ENCODE measurements at regions not wholly inside any gene's neighbourhood (a gene's known extent, or its start where the extent isn't known, plus 50 kb on each side); places are given as distances from the start of the nearest gene placed in this dataset.

GRCh38 chr3:147941969-147942368, 532.8 kb downstream of the ZIC1 start:
- DNase-seq, result peak; percentile 44

DNA sequence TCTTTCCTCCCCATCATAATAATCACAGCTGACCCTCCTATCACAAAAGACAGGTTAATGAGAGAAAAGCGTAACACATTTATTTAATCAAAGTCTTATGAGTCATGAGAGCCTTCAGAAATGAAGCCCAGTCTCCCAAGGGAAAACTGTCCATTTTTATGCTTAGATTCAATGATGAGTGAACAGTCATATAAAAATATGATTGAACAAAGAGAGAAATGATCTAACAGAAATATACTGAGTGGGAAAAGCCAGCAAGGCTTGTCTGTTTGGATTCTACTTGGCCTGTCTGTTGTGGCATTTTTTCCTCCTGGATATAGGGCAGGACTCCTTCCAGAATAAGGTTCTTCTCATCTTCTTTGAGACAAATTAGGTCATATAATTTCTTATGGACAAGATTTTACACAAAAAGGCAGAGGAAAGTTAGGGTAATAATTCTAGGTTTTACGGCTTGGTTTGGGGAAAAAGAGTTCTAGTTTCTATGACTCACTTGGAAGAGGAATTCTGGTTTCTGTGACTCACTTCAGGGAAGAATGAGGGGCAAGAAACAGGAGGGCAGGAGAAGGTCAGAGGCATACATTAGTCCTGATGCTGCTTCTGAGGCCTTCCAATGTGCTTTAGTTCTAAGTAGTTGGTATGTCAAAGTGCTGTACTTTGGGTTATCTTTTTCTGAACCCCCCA, 534.2 kb downstream of the ZIC1 start:
- DNase-seq, result no peak

- DNase-seq, result peak; percentile 70
These were observed 536.9 kb downstream of the ZIC1 start for GRCh38 chr3:147945968-147946519.

DNA sequence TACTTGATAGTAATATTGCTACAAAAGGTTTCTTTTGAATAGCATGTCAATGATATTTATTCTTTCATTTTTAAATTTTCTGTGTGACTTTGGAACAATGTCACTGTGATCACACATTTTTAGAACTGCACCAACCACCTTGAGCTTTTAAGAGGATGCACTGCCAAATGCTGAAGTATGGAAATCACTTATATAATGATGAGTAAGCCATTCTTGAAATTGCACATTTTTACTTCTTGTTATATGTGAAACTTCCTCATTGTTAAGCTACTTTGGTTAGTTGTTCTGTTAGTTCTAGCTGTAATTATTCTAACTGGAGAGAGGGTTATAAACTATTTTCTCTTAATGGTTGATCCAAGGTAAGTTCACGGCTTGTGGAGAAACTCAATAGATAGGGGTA, 547.5 kb downstream of the ZIC1 start:
- no peak for DNase-seq

GRCh38 chr3:147958754-147959153, 549.6 kb downstream of the ZIC1 start:
- no peak for DNase-seq

GRCh38 chr3:147960786-147961185, 551.6 kb downstream of the ZIC1 start:
- DNase-seq, result no peak

DNA sequence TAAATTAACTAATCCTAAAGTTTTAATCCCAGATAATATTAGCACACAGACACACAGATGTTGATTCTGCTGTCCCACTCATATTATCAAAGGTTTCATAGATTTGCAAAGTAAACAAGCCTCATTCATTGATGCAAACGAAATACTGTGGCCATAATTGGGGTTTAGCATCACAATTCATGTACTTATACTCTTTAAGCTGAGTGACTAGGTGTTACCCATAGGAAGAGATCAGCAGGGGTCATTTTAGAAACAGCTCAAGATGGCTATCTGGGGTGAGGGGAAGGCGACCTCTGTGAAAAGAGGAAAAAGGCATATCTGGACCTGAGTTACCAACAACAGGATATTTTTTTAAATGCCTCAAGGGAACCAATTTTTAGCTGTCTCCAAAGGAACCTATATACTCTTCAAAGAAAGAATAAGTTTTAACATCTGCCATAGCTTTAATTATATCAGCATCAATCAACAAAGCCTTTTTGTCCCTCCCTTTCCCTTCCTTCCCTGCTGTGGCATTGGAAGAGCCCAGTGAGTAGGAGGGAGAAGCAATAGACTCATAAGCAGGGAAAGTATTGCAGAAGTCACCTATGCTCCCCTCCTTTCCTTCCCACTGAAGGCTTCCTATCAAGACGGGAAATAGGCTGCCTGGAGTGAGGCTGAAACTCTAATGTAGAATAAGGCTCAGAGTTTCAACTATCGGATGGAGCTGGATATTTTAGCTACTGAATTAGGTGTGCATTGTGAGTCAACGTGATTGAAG, 553.4 kb downstream of the ZIC1 start:
- no peak for DNase-seq

- DNase-seq, result no peak
These were observed 554.5 kb downstream of the ZIC1 start for GRCh38 chr3:147963711-147964110.

DNA sequence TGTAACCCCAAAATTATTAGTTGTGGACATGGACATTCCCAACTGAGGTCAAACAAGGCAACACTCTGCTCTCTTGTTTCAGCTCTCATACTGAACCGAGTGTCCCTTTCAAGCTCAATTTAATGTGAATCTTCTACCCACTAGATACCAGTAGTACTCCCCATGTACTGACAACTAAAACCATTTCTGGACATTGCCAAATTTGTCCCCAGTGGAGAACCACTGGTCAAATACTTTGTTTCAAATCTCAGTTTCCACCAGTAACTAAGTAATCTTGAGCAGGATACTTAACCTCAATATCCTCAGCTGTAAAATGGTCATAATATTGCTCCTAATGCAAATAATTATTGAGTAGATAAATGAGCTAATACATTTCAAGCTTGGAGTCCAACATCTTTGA, 566.0 kb downstream of the ZIC1 start:
- no peak for DNase-seq

DNA sequence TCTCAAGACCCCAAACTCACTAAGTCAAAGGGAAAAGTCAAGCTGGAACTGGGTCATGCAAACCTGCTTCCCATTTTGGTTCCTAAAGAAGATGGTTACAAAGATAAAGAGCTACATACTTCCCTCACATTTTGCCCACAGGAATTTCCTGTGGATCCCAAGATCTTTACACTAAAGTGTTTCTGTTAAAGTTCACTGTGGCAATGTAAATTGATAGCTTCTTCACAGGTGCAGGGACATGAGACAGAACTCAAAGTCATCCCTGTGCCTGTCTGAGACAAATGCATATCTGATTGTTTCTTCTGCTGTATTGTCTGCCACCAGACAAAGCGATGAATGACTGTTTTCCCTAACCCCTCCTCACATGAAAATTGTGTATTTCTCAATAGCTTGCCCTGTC, 567.8 kb downstream of the ZIC1 start:
- DNase-seq, result no peak

GRCh38 chr3:147987549-147987948, 578.4 kb downstream of the ZIC1 start:
- no peak for DNase-seq

DNA sequence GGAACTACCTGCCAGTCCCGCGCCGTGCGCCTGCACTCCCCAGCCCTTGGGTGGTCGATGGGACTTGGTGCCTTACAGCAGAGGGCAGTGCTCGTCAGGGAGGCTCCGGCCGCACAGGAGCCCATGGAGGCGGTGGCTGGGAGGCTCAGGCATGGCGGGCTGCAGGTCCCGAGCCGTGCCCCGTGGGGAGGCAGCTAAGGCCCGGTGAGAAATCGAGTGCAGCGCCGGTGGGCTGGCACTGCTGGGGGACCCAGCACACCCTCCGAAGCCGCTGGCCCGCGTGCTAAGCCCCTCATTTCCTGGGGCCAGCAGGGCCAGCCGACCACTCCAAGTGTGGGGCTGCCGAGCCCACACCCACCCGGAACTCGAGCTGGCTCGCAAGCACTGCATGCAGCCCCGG, 580.2 kb downstream of the ZIC1 start:
- no peak for DNase-seq

DNA sequence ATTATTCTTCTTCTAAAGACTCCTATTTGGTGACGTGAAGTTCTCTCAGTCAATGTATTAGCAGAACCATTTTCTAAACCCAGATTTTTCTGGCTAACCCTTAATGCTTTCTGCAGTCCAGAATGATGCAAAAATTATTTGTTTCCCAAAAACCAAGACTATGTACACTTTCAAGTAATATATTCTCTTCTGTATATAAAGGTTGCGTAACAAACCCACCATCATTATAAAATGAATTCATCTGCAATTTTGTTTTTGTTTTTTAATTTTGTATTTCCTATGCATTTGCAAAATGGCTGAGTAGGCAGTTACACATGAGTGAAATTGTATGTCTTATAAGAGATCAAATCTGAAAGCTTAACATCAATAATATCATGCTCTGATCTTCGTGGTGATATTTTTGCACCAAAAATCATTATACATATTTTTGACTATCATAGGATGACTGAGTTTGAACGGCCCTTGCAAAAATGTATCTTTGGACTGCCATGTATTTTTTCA, 593.6 kb downstream of the ZIC1 start:
- no peak for DNase-seq

- DNase-seq, result peak; percentile 1
These were observed 595.2 kb downstream of the ZIC1 start for GRCh38 chr3:148004331-148004730.

- DNase-seq, result no peak
These were observed 596.3 kb downstream of the ZIC1 start for GRCh38 chr3:148005456-148005855.

DNA sequence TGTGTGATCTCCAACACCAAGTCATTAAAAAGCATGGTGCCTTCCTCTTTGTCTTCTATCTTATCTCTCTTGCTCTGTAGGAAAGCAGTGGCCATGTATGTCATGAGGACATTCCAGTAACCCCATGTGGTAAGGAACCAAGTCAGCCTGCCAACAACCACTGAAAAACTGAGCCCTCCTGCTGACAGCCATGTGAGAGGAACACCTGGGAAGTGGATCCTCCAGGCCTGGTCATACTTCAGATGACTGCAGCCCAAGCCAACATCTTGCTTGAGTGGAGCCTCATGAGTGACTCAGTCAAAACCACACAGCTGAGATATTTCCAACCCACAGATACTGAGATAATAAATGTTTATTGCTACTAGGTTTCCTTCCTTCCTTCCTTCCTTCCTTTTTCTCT, 597.3 kb downstream of the ZIC1 start:
- DNase-seq, result no peak

DNA sequence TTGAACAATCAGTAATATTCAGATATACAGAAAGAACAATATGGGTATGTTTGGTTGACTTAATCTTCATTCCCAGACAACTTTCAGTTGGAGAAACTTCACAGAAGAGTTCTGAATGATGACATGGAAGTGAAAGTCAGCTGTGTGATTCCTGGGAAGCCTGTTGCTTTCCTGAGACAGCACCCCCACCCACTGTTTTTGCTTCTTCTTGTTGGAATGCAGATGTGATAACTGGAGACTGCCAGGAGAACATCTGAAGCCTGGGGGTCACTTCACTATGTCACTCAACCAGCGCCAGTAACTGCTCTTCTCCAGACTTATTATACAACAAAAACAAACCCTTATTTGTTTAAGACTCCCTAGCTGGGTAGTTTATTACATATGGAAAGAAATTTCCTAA, 599.4 kb downstream of the ZIC1 start:
- DNase-seq, result no peak

DNA sequence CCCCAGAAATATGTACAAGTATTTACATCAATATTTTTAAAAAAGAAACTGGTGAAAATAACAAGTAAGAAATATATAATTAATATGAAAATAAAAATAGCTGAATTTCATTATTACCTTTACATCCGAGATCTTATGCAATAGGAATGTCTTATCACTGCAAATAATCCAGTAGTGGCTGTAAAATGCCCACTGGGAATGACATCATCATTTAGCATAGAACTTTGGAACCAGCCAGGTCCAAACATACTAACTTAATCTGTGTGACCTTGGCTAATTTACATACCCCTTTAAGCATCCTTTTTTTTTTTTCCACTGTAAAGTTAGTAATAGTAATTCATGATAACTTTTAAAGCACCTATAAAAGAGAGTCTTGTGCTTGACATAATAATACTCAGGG, 611.7 kb downstream of the ZIC1 start:
- DNase-seq, result no peak

GRCh38 chr3:148021381-148021780, 612.2 kb downstream of the ZIC1 start:
- no peak for DNase-seq

GRCh38 chr3:148023994-148024393, 614.8 kb downstream of the ZIC1 start:
- DNase-seq, result no peak

- no peak for DNase-seq
These were observed 616.9 kb downstream of the ZIC1 start for GRCh38 chr3:148026009-148026588.

- no peak for DNase-seq
These were observed 621.8 kb downstream of the ZIC1 start for GRCh38 chr3:148030975-148031374.

DNA sequence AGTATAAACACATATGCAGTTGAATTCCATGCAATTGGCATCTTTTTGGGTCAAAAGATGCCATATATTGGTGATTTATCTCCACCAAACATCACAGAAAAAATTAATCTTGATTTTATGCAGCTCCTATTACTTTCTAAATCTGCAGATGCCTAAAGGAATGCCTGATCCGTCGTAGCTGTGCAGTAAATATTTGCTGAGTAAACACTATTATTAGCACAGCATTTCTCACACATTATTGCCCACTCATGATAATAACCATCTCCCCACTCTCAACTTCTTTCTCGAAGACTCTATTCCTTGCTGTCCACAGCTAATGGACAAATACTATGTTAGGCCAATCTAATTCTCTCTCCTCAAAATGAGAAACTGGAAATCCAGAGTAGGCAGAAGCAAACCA, 625.2 kb downstream of the ZIC1 start:
- DNase-seq, result no peak

DNA sequence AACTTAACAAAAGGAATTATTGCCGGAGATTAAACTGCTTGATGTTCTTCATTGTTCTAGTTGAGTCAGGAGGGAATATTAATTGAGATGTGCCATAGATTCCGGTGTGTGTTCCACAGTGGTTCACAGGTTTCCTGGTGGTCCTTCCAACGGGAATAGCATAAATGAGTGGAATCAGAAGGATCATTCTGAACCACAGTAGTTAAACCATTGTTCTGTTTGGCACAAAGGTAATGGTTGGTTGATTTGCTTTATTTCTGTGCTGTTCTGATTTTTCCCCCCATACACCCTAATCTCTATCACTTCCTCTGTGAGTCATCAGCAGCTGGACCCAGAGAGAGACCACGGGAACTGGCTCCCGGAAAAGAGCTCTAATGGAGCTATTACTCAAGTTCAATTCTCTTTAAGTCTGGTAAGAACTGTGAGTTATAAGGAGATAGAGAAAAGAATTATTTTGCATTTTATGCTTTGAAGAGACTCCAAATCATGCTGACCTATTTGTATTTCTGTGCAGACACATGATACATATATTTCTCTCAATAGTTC, 627.2 kb downstream of the ZIC1 start:
- no peak for DNase-seq
